T-helper 2 cell treated with Interferon-gamma antibody and Interleukin-4, amounts not matched to agents 100 ng/mL and 5 ng/mL, for 36 hours (primary cell): ENCODE measurements at regions not wholly inside any gene's neighbourhood (a gene's known extent, or its start where the extent isn't known, plus 50 kb on each side); places are given as distances from the start of the nearest gene placed in this dataset.
"Not testable (repeated sequence)": the region's sequence is repeated elsewhere in the genome, so short reads cannot be mapped to it uniquely, and the experiment has no call there.

Experiments used
- intact Hi-C: fragments of 100-400 bp; cut with micrococcal nuclease; formaldehyde crosslinking; loops from one replicate; pipeline ENCODE4 v1.15.1; 2023

- intact Hi-C loops = no loop called here
These were observed 50.6 kb upstream of the TMEM170B start for GRCh38 chr6:11486959-11487358.

GRCh38 chr6:11486486-11486885, 51.1 kb upstream of the TMEM170B start:
- intact Hi-C loops = no loop called here

- intact Hi-C loops = no loop called here
These were observed 51.5 kb upstream of the TMEM170B start for GRCh38 chr6:11486051-11486450.

- intact Hi-C loops = no loop called here
These were observed 52.3 kb upstream of the TMEM170B start for GRCh38 chr6:11485271-11485670.

- intact Hi-C loops = no loop called here
These were observed 53.1 kb upstream of the TMEM170B start for GRCh38 chr6:11484441-11484840.

GRCh38 chr6:11482616-11483015, 54.9 kb upstream of the TMEM170B start:
- intact Hi-C loops = no loop called here

GRCh38 chr6:11480541-11480940, 57.0 kb upstream of the TMEM170B start:
- intact Hi-C loops = no loop called here

GRCh38 chr6:11479296-11479695, 58.3 kb upstream of the TMEM170B start:
- intact Hi-C loops = no loop called here

GRCh38 chr6:11478586-11478985, 59.0 kb upstream of the TMEM170B start:
- intact Hi-C loops = no loop called here

GRCh38 chr6:11475016-11475415, 62.5 kb upstream of the TMEM170B start:
- intact Hi-C loops = no loop called here

GRCh38 chr6:11473008-11473740, 64.4 kb upstream of the TMEM170B start:
- intact Hi-C loops = no loop called here

GRCh38 chr6:11471261-11471660, 66.3 kb upstream of the TMEM170B start:
- intact Hi-C loops = no loop called here

GRCh38 chr6:11469684-11470083, 67.9 kb upstream of the TMEM170B start:
- intact Hi-C loops = no loop called here

- intact Hi-C loops = not testable (repeated sequence)
These were observed 69.3 kb upstream of the TMEM170B start for GRCh38 chr6:11468271-11468670.

- intact Hi-C loops = no loop called here
These were observed 70.2 kb upstream of the TMEM170B start for GRCh38 chr6:11467364-11467763.

- intact Hi-C loops = no loop called here
These were observed 74.2 kb upstream of the TMEM170B start for GRCh38 chr6:11463398-11463780.

GRCh38 chr6:11462742-11463397, 74.7 kb upstream of the TMEM170B start:
- intact Hi-C loops = no loop called here

- intact Hi-C loops = loop anchor here (1.0 kb wide), 1 partner anchor 289 kb away; no protein-coding TSS in a partner anchor
These were observed 76.5 kb upstream of the TMEM170B start for GRCh38 chr6:11460837-11461661.

GRCh38 chr6:11460001-11460668, 77.4 kb upstream of the TMEM170B start:
- intact Hi-C loops = loop anchor here (1.0 kb wide), 1 partner anchor 288 kb away; no protein-coding TSS in a partner anchor

- intact Hi-C loops = no loop called here
These were observed 78.4 kb upstream of the TMEM170B start for GRCh38 chr6:11459079-11459610.

- intact Hi-C loops = no loop called here
These were observed 79.0 kb upstream of the TMEM170B start for GRCh38 chr6:11458509-11458908.
